BJ (cell line): ENCODE measurements at regions not wholly inside any gene's neighbourhood (a gene's known extent, or its start where the extent isn't known, plus 50 kb on each side); places are given as distances from the start of the nearest gene placed in this dataset.

Experiments used
- CTCF ChIA-PET: fragments of 350-600 bp; formaldehyde crosslinking; extraction: SDS; loops from one replicate; lab custom pipeline; 2021; ENCODE audit warnings: antibody characterized with exemption, inconsistent platforms; lab: Yijun Ruan, JAX
- POLR2A ChIA-PET: fragments of 300-600 bp; sonication (Branson Sonifier 250); formaldehyde crosslinking; extraction: SDS; loops from one replicate; lab custom pipeline; 2021; ENCODE audit warnings: antibody characterized with exemption; lab: Charles Lee
- DNase-seq: peaks from one replicate; pipeline ENCODE4 v3.0.0-alpha.2; 2011; ENCODE audit warnings: low read depth
- H3K27me3 ChIP-seq: 2 replicates; pipeline ENCODE4 v1.6.0; 2011; ENCODE audit warnings: low read length; ENCODE audit not compliant: control insufficient read depth, insufficient read depth
- H3K36me3 ChIP-seq: 2 replicates; pipeline ENCODE4 v1.5.1; 2011; ENCODE audit warnings: low read length; ENCODE audit not compliant: control insufficient read depth, insufficient read depth
- H3K4me3 ChIP-seq: 2 replicates; pipeline ENCODE4 v1.5.1; 2011; ENCODE audit warnings: low read depth, mild to moderate bottlenecking, control low read depth, low read length
- CTCF ChIP-seq: IDR thresholded peaks from 2 replicates; pipeline ENCODE4 v1.5.1; 2011; ENCODE audit warnings: low read depth, mild to moderate bottlenecking, control low read depth, inconsistent platforms, low read length, moderate library complexity; ENCODE audit not compliant: insufficient read depth

GRCh38 chr9:13904311-13904710 is 409.6 kb downstream of the NFIB start:
- no peak overlapping the region for H3K4me3 ChIP-seq
- no peak for TF ChIP-seq CTCF
- H3K36me3 ChIP-seq = no peaks in the 10 kb centered on the region
- ChIA-PET CTCF (no interaction called here), POLR2A (no interaction called here)
- DNase-seq = no peak
- no peaks in the 10 kb centered on the region for H3K27me3 ChIP-seq

GRCh38 chr9:13902286-13903066 is 411.5 kb downstream of the NFIB start:
- CTCF ChIA-PET = no interaction called here
- no peak for TF ChIP-seq CTCF
- Histone ChIP-seq H3K4me3 (no peak overlapping the region), H3K27me3 (no peaks in the 10 kb centered on the region), H3K36me3 (no peaks in the 10 kb centered on the region)
- POLR2A ChIA-PET = no interaction called here
- DNase-seq = no peak

- ChIA-PET POLR2A (no interaction called here), CTCF (no interaction called here)
- DNase-seq = no peak
- TF ChIP-seq CTCF = no peak
- H3K4me3 ChIP-seq = no peak overlapping the region
- no peaks in the 10 kb centered on the region for H3K27me3 ChIP-seq
- no peaks in the 10 kb centered on the region for H3K36me3 ChIP-seq
Measured at GRCh38 chr9:13901176-13901575, 412.8 kb downstream of the NFIB start.

GRCh38 chr9:13900449-13900848 is 413.5 kb downstream of the NFIB start:
- Histone ChIP-seq H3K27me3 (no peaks in the 10 kb centered on the region), H3K4me3 (no peak overlapping the region), H3K36me3 (no peaks in the 10 kb centered on the region)
- no peak for TF ChIP-seq CTCF
- DNase-seq = no peak
- POLR2A ChIA-PET = no interaction called here
- CTCF ChIA-PET = no interaction called here

- no peaks in the 10 kb centered on the region for H3K27me3 ChIP-seq
- ChIA-PET CTCF (no interaction called here), POLR2A (no interaction called here)
- H3K36me3 ChIP-seq = no peaks in the 10 kb centered on the region
- DNase-seq = no peak
- no peak overlapping the region for H3K4me3 ChIP-seq
- no peak for TF ChIP-seq CTCF
Measured at GRCh38 chr9:13899924-13900323, 414.0 kb downstream of the NFIB start.
